Endothelial cell of umbilical vein (primary cell): ENCODE measurements at regions not wholly inside any gene's neighbourhood (a gene's known extent, or its start where the extent isn't known, plus 50 kb on each side); places are given as distances from the start of the nearest gene placed in this dataset.

Source experiments
- BruUV-seq: library from RNA; stranded (reverse); fragments of 400-500 nt; replicated peaks from 2 replicates; lab custom pipeline; 2021; lab: Mats Ljungman, UMichigan
- CTCF ChIA-PET: fragments of 300-600, 350-600 bp; sonication (Branson Sonifier 250); formaldehyde crosslinking; loops from one replicate; lab custom pipeline; 2021; ENCODE audit warnings: antibody characterized with exemption, inconsistent platforms; lab: Charles Lee
- POLR2A ChIA-PET: fragments of 300-600, 350-600 bp; sonication (Branson Sonifier 250); formaldehyde crosslinking; loops from one replicate; lab custom pipeline; 2021; ENCODE audit warnings: antibody characterized with exemption, inconsistent platforms; lab: Charles Lee
- DNase-seq: peaks from one replicate; pipeline ENCODE4 v3.0.0-alpha.2; 2011; ENCODE audit warnings: low read depth, low spot score
- FAIRE-seq: peaks from 2 replicates; lab custom pipeline; 2011; peaks lifted over from hg19 to GRCh38; lab: Jason Lieb, UNC
- H2AFZ ChIP-seq: 2 replicates; pipeline ENCODE4 v1.6.0; 2012; ENCODE audit warnings: low read depth, low read length, control low read depth, inconsistent platforms
- H3K27ac ChIP-seq: 2 replicates; pipeline ENCODE4 v1.5.1; 2011; ENCODE audit warnings: low read depth, mild to moderate bottlenecking, control low read depth, low read length, moderate library complexity; ENCODE audit not compliant: insufficient read depth
- H3K27me3 ChIP-seq, 2 experiments: 2 replicates each; pipeline versions ENCODE4 v1.6.0 to v1.6.1; 2011; ENCODE audit warnings: low read length in 2 of 2, mixed read lengths in 1 of 2; ENCODE audit not compliant: control insufficient read depth in 2 of 2, insufficient read depth in 2 of 2
- H3K36me3 ChIP-seq, 2 experiments: 2 replicates in 1 of 2; 3 replicates in 1 of 2; pipeline ENCODE4 v1.5.1; 2011; ENCODE audit warnings: low read length in 2 of 2, mild to moderate bottlenecking in 1 of 2, moderate library complexity in 1 of 2; ENCODE audit not compliant: control insufficient read depth in 2 of 2, insufficient read depth in 2 of 2; ENCODE audit errors: extremely low read depth in 1 of 2
- H3K4me1 ChIP-seq: 3 replicates; pipeline ENCODE4 v1.5.1; 2011; ENCODE audit warnings: mild to moderate bottlenecking, low read length; ENCODE audit not compliant: control insufficient read depth, insufficient read depth; ENCODE audit errors: extremely low read depth
- H3K4me2 ChIP-seq: 2 replicates; pipeline ENCODE4 v1.6.1; 2011; ENCODE audit warnings: low read length, control low read depth, mixed read lengths; ENCODE audit not compliant: insufficient read depth
- H3K4me3 ChIP-seq, 3 experiments: fragments of 200-600 bp in 1 of 3; sonication (generic), shearing (Covaris generic) in 1 of 3; replicated peaks in 1 of 3; 2 replicates each; pipeline ENCODE4 v1.5.1; 2011 to 2016; ENCODE audit warnings: control low read depth in 3 of 3, low read length in 3 of 3, mild to moderate bottlenecking in 2 of 3, inconsistent platforms in 1 of 3, low read depth in 1 of 3, moderate library complexity in 1 of 3; ENCODE audit not compliant: insufficient read depth in 1 of 3
- H3K79me2 ChIP-seq: 2 replicates; pipeline ENCODE4 v1.6.0; 2012; ENCODE audit warnings: low read length, inconsistent platforms; ENCODE audit not compliant: control insufficient read depth, insufficient read depth
- H3K9ac ChIP-seq: replicated peaks from 2 replicates; pipeline ENCODE3; 2011; ENCODE audit warnings: low read length, control low read depth; ENCODE audit not compliant: insufficient read depth; ENCODE audit errors: extremely low read depth
- H3K9me1 ChIP-seq: replicated peaks from 3 replicates; pipeline ENCODE4 v1.6.0; 2011; ENCODE audit warnings: mild to moderate bottlenecking, low read length; ENCODE audit not compliant: control insufficient read depth, insufficient read depth; ENCODE audit errors: extremely low read depth
- H3K9me3 ChIP-seq: replicated peaks from 2 replicates; pipeline ENCODE4 v1.5.1; 2012; ENCODE audit warnings: low read length, inconsistent platforms; ENCODE audit not compliant: control insufficient read depth, insufficient read depth
- H4K20me1 ChIP-seq: replicated peaks from 2 replicates; pipeline ENCODE3; 2011; ENCODE audit warnings: mild to moderate bottlenecking, low read length; ENCODE audit not compliant: control insufficient read depth, insufficient read depth; ENCODE audit errors: extremely low read depth
- CTCF ChIP-seq, 2 donors: IDR thresholded peaks; 1 replicate in 1 of 2; 2 replicates in 1 of 2; pipeline ENCODE4 v1.5.1; 2011; ENCODE audit warnings: low read length in 2 of 2, mild to moderate bottlenecking in 2 of 2, moderate library complexity in 2 of 2, control low read depth in 1 of 2, inconsistent platforms in 1 of 2, low read depth in 1 of 2; ENCODE audit not compliant: insufficient read depth in 1 of 2; ENCODE audit errors: extremely low read depth in 1 of 2
- EZH2 ChIP-seq: IDR thresholded peaks from 2 replicates; pipeline ENCODE4 v1.6.1; 2012; ENCODE audit warnings: borderline replicate concordance, low read depth, mild to moderate bottlenecking, moderate library complexity, low read length, inconsistent platforms; ENCODE audit not compliant: severe bottlenecking
- FOS ChIP-seq: IDR thresholded peaks from 2 replicates; pipeline ENCODE4 v1.6.1; 2011; ENCODE audit warnings: mild to moderate bottlenecking, low read length, moderate library complexity, borderline replicate concordance; ENCODE audit not compliant: insufficient read depth
- POLR2A ChIP-seq: IDR thresholded peaks from 2 replicates; pipeline ENCODE4 v1.6.1; 2012; ENCODE audit warnings: low read depth, mild to moderate bottlenecking, control low read depth, low read length
- POLR2AphosphoS5 ChIP-seq: IDR thresholded peaks from 2 replicates; pipeline ENCODE4 v1.6.1; 2012; ENCODE audit warnings: low read depth, mild to moderate bottlenecking, control low read depth, low read length, moderate library complexity; ENCODE audit not compliant: insufficient read depth
- dilution Hi-C: fragments of 300-500 bp; cut with MboI; formaldehyde crosslinking; loops from one replicate; pipeline ENCODE4 v1.15.0; 2019; ENCODE audit warnings: low sequenced_read_pairs; ENCODE audit not compliant: extremely low pct_ligation_motif_present
- intact Hi-C: fragments of 100-400 bp; cut with micrococcal nuclease; formaldehyde crosslinking; loops from one replicate; pipeline ENCODE4 v1.10.0; 2022

GRCh38 chr1:162993846-162994245 is 75.3 kb upstream of the RGS4 start:
- BruUV-seq: no TSS peak
- intact Hi-C loops: no loop called here
- Histone ChIP-seq H3K4me1 (no peaks in the 10 kb centered on the region), H3K4me3 (no peak overlapping the region), H2AFZ (no peak overlapping the region), H3K27me3 (no peaks in the 10 kb centered on the region), H3K27ac (no peak overlapping the region), H3K9ac (no peak overlapping the region), H3K79me2 (no peaks in the 10 kb centered on the region), H3K9me1 (no peaks in the 10 kb centered on the region), H4K20me1 (no peaks in the 10 kb centered on the region), H3K4me2 (no peak overlapping the region), H3K36me3 (no peaks in the 10 kb centered on the region), H3K9me3 (no peaks in the 10 kb centered on the region)
- dilution Hi-C loops: no loop called here
- no peak for TF ChIP-seq POLR2A
- TF ChIP-seq CTCF (IDR thresholded peaks at IDR 0.05; ENCODE audit: extremely low read depth in 1 of 2, insufficient read depth in 1 of 2, low read depth in 1 of 2, low read length in 2 of 2): no peak
- TF ChIP-seq FOS: no peak
- ChIA-PET CTCF (no interaction called here), POLR2A (no interaction called here)
- DNase-seq (no peak), FAIRE-seq (no peak)

GRCh38 chr1:162992945-162993344 is 76.2 kb upstream of the RGS4 start:
- intact Hi-C loops: no loop called here
- no peak for DNase-seq
- TF ChIP-seq EZH2 (no peak), POLR2AphosphoS5 (no peak)

More at GRCh38 chr1:162992945-162993344, 76.2 kb upstream of the RGS4 start:
- Histone ChIP-seq H3K9ac (no peak overlapping the region), H3K4me3 (no peak overlapping the region), H3K79me2 (no peaks in the 10 kb centered on the region), H3K4me2 (no peak overlapping the region), H3K27me3 (no peaks in the 10 kb centered on the region), H3K9me3 (no peaks in the 10 kb centered on the region), H4K20me1 (no peaks in the 10 kb centered on the region), H3K9me1 (no peaks in the 10 kb centered on the region), H2AFZ (no peak overlapping the region), H3K27ac (no peak overlapping the region), H3K4me1 (no peaks in the 10 kb centered on the region), H3K36me3 (no peaks in the 10 kb centered on the region)
- FAIRE-seq: no peak
- ChIA-PET CTCF (no interaction called here), POLR2A (no interaction called here)
- BruUV-seq: no TSS peak
- dilution Hi-C loops: no loop called here
